HL-60 (cell line): ENCODE measurements at regions not wholly inside any gene's neighbourhood (a gene's known extent, or its start where the extent isn't known, plus 50 kb on each side); places are given as distances from the start of the nearest gene placed in this dataset.

ENCODE experiments used
- CTCF ChIP-seq: IDR thresholded peaks from one replicate; pipeline ENCODE4 v1.5.1; 2011; ENCODE audit warnings: low read length, control low read depth, inconsistent platforms; ENCODE audit not compliant: insufficient read depth
- POLR2AphosphoS5 ChIP-seq: IDR thresholded peaks from 2 replicates; pipeline ENCODE4 v1.6.1; 2012; ENCODE audit warnings: low read depth

GRCh38 chr10:32112055-32112454 is 55.8 kb upstream of the KIF5B start:
- TF ChIP-seq POLR2AphosphoS5 (no peak), CTCF (no peak)
